H9 (cell line): ENCODE measurements at regions not wholly inside any gene's neighbourhood (a gene's known extent, or its start where the extent isn't known, plus 50 kb on each side); places are given as distances from the start of the nearest gene placed in this dataset.

Source experiments
- DNase-seq: peaks from one replicate; pipeline ENCODE4 v3.0.0-alpha.2; 2017
- H2AFZ ChIP-seq: one replicate; pipeline ENCODE4 v1.6.1; 2013; ENCODE audit warnings: mild to moderate bottlenecking, low read length, control low read depth, moderate library complexity
- H2AK5ac ChIP-seq: 2 replicates; pipeline ENCODE4 v1.6.1; 2013; ENCODE audit warnings: low read length, control low read depth, mixed read lengths; ENCODE audit not compliant: insufficient read length
- H2BK120ac ChIP-seq: one replicate; pipeline ENCODE4 v1.6.1; 2013; ENCODE audit warnings: low read depth, mild to moderate bottlenecking, low read length, control low read depth, inconsistent platforms; ENCODE audit not compliant: poor library complexity, severe bottlenecking
- H2BK12ac ChIP-seq: 2 replicates; pipeline ENCODE4 v1.6.1; 2013; ENCODE audit warnings: low read length, control low read depth, mixed read lengths, low read depth; ENCODE audit not compliant: insufficient read length
- H2BK15ac ChIP-seq: 2 replicates; pipeline ENCODE4 v1.6.1; 2013; ENCODE audit warnings: low read depth, low read length, control low read depth
- H2BK20ac ChIP-seq: one replicate; pipeline ENCODE4 v1.6.1; 2013; ENCODE audit warnings: low read depth, mild to moderate bottlenecking, low read length, control low read depth, inconsistent platforms; ENCODE audit not compliant: poor library complexity, severe bottlenecking
- H2BK5ac ChIP-seq: 2 replicates; pipeline ENCODE4 v1.6.1; 2013; ENCODE audit warnings: low read length, control low read depth, mixed read lengths; ENCODE audit not compliant: insufficient read length
- H3K14ac ChIP-seq: 2 replicates; pipeline ENCODE4 v1.6.1; 2013; ENCODE audit warnings: low read length, control low read depth; ENCODE audit not compliant: insufficient read depth
- H3K18ac ChIP-seq: 2 replicates; pipeline ENCODE4 v1.6.1; 2013; ENCODE audit warnings: low read depth, mild to moderate bottlenecking, mixed read lengths, low read length, control low read depth; ENCODE audit not compliant: insufficient read length
- H3K23ac ChIP-seq: 2 replicates; pipeline ENCODE4 v1.6.1; 2013; ENCODE audit warnings: low read length, control low read depth, mixed read lengths, low read depth; ENCODE audit not compliant: insufficient read length
- H3K23me2 ChIP-seq: 2 replicates; pipeline ENCODE4 v1.6.1; 2013; ENCODE audit warnings: low read depth, mild to moderate bottlenecking, mixed read lengths, low read length, control low read depth; ENCODE audit not compliant: insufficient read length, poor library complexity, severe bottlenecking
- H3K27ac ChIP-seq: 2 replicates; pipeline ENCODE4 v1.5.1; 2013; ENCODE audit warnings: low read length, control low read depth, mixed read lengths, low read depth; ENCODE audit not compliant: insufficient read length
- H3K27me3 ChIP-seq: 2 replicates; pipeline ENCODE4 v1.6.1; 2013; ENCODE audit warnings: low read length, control low read depth, inconsistent platforms; ENCODE audit not compliant: insufficient read depth
- H3K4ac ChIP-seq: 2 replicates; pipeline ENCODE4 v1.6.1; 2013; ENCODE audit warnings: low read depth, mild to moderate bottlenecking, control low read depth, inconsistent platforms, low read length, moderate library complexity
- H3K4me1 ChIP-seq: 2 replicates; pipeline ENCODE4 v1.6.1; 2013; ENCODE audit warnings: low read length, control low read depth, inconsistent platforms; ENCODE audit not compliant: insufficient read depth
- H3K4me2 ChIP-seq: 2 replicates; pipeline ENCODE4 v1.6.1; 2013; ENCODE audit warnings: low read length, control low read depth, mixed read lengths; ENCODE audit not compliant: insufficient read length, insufficient read depth
- H3K56ac ChIP-seq: 2 replicates; pipeline ENCODE4 v1.6.1; 2013; ENCODE audit warnings: low read depth, mild to moderate bottlenecking, mixed read lengths, low read length, control low read depth; ENCODE audit not compliant: insufficient read length
- H3K79me1 ChIP-seq: 2 replicates; pipeline ENCODE4 v1.6.1; 2013; ENCODE audit warnings: low read depth, mild to moderate bottlenecking, moderate library complexity, low read length, control low read depth, inconsistent platforms; ENCODE audit not compliant: insufficient read depth, poor library complexity, severe bottlenecking
- H3K79me2 ChIP-seq: 2 replicates; pipeline ENCODE4 v1.6.1; 2013; ENCODE audit warnings: low read length, control low read depth, inconsistent platforms; ENCODE audit not compliant: insufficient read depth
- H3K9ac ChIP-seq: 2 replicates; pipeline ENCODE4 v1.6.1; 2013; ENCODE audit warnings: low read length, control low read depth, mixed read lengths; ENCODE audit not compliant: insufficient read length; ENCODE audit errors: extremely low read depth
- H3K9me3 ChIP-seq: one replicate; pipeline ENCODE4 v1.6.1; 2013; ENCODE audit warnings: low read depth, low read length, inconsistent platforms; ENCODE audit not compliant: control insufficient read depth
- H3T11ph ChIP-seq: one replicate; pipeline ENCODE4 v1.6.1; 2013; ENCODE audit warnings: mild to moderate bottlenecking, low read length, control low read depth, inconsistent platforms
- H4K20me1 ChIP-seq: one replicate; pipeline ENCODE4 v1.6.1; 2013; ENCODE audit not compliant: control insufficient read depth, insufficient read length, insufficient read depth
- H4K5ac ChIP-seq: 2 replicates; pipeline ENCODE4 v1.6.1; 2013; ENCODE audit warnings: low read depth, mild to moderate bottlenecking, mixed read lengths, low read length, control low read depth; ENCODE audit not compliant: insufficient read length
- H4K8ac ChIP-seq: replicated peaks from 2 replicates; pipeline ENCODE4 v1.6.1; 2013; ENCODE audit warnings: low read length, control low read depth, mixed read lengths, low read depth; ENCODE audit not compliant: insufficient read length
- H4K91ac ChIP-seq: 2 replicates; pipeline ENCODE4 v1.6.1; 2013; ENCODE audit warnings: low read depth, mild to moderate bottlenecking, moderate library complexity, mixed read lengths, low read length, control low read depth; ENCODE audit not compliant: insufficient read length
- H3K27ac Mint-ChIP-seq, 3 experiments: 2 replicates in 2 of 3; 3 replicates in 1 of 3; pipeline ENCODE4 v1.8.0; 2020 to 2021; ENCODE audit warnings: mixed read lengths in 3 of 3, mild to moderate bottlenecking in 1 of 3, moderate library complexity in 1 of 3
- H3K27me3 Mint-ChIP-seq: 2 replicates; pipeline ENCODE4 v1.8.0; 2021; ENCODE audit warnings: low read depth, mild to moderate bottlenecking, moderate library complexity, mixed read lengths
- H3K36me3 Mint-ChIP-seq, 3 experiments: 2 replicates in 2 of 3; 3 replicates in 1 of 3; pipeline ENCODE4 v1.8.0; 2020 to 2021; ENCODE audit warnings: low read depth in 3 of 3, mixed read lengths in 3 of 3; ENCODE audit not compliant: insufficient read depth in 1 of 3
- H3K4me1 Mint-ChIP-seq, 2 experiments: 2 replicates each; pipeline ENCODE4 v1.8.0; 2020; ENCODE audit warnings: mixed read lengths in 2 of 2
- H3K4me3 Mint-ChIP-seq, 2 experiments: 2 replicates in 1 of 2; 3 replicates in 1 of 2; pipeline ENCODE4 v1.8.0; 2020 to 2021; ENCODE audit warnings: mild to moderate bottlenecking in 2 of 2, mixed read lengths in 2 of 2, moderate library complexity in 1 of 2
- H3K9me3 Mint-ChIP-seq, 2 experiments: 2 replicates in 1 of 2; 3 replicates in 1 of 2; pipeline ENCODE4 v1.8.0; 2020; ENCODE audit warnings: mild to moderate bottlenecking in 2 of 2, mixed read lengths in 2 of 2, moderate library complexity in 1 of 2
- CTCF ChIP-seq: fragments of 200-600 bp; sonication (generic); conservative IDR thresholded peaks from 3 replicates; pipeline ENCODE4 v1.8.0; 2021; ENCODE audit warnings: antibody characterized with exemption, mild to moderate bottlenecking
- WGBS: extraction: QIAGEN DNeasy Blood & Tissue Kit; methylation state at CpG from one replicate; pipeline ENCODE4 v1.1.7; 2013; ENCODE audit warnings: missing lambda C conversion rate, low lambda C conversion rate, mixed read lengths; ENCODE audit not compliant: insufficient read length; ENCODE audit errors: extremely low coverage; 5-methylcytosine and 5-hydroxymethylcytosine counted together

DNA sequence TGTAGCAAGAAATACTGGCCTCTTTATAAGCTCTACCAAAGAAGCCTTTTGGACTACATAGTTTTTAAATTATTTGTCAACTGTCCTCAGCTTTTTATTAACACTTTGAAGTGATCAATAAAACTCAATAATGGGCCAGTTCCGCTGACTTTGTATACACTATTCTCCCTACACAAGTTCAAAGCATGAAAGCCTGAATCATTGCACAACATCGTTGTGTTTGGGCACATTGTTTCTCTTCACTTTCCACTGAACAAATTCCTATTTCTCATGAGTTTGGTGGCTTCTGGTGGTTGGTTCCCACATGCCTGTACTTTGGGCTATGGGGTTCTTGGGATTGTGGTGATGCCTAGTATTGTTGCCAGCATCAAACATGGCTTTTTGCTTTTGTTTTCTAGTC is 561.8 kb upstream of the LRRN3 start:
- Histone ChIP-seq H2BK120ac (no peak overlapping the region), H3K4me2 (no peak overlapping the region), H4K5ac (no peak overlapping the region), H3K14ac (no peak overlapping the region), H3T11ph (no peak overlapping the region), H3K23ac (no peak overlapping the region), H3K18ac (no peak overlapping the region), H3K4me1 (no peaks in the 10 kb centered on the region), H2AFZ (no peak overlapping the region), H3K27ac (no peak overlapping the region), H2BK15ac (no peak overlapping the region), H3K79me1 (no peaks in the 10 kb centered on the region), H4K8ac (no peak overlapping the region), H4K20me1 (no peaks in the 10 kb centered on the region), H4K91ac (no peak overlapping the region), H2BK12ac (no peak overlapping the region), H2AK5ac (no peak overlapping the region), H3K56ac (no peak overlapping the region), H3K9ac (no peak overlapping the region), H2BK20ac (no peak overlapping the region), H3K4ac (no peak overlapping the region), H3K27me3 (no peaks in the 10 kb centered on the region), H3K9me3 (no peaks in the 10 kb centered on the region), H2BK5ac (no peak overlapping the region), H3K23me2 (no peaks in the 10 kb centered on the region), H3K79me2 (no peaks in the 10 kb centered on the region)
- no peak for DNase-seq
- Mint-ChIP-seq H3K36me3 (no peaks in the 10 kb centered on the region), H3K27ac (no peak overlapping the region; a peak in 1 of 7 replicates), H3K4me3 (no peak overlapping the region), H3K9me3 (no peaks in the 10 kb centered on the region; a peak in 1 of 5 replicates), H3K27me3 (no peaks in the 10 kb centered on the region), H3K4me1 (no peaks in the 10 kb centered on the region)
- WGBS: no CpG with 5 or more reads among the region's 2 CpGs
- no peak for TF ChIP-seq CTCF
